Skeletal muscle tissue (tissue), 3 donors: ENCODE measurements at regions not wholly inside any gene's neighbourhood (a gene's known extent, or its start where the extent isn't known, plus 50 kb on each side); places are given as distances from the start of the nearest gene placed in this dataset.
"Not testable (repeated sequence)": the region's sequence is repeated elsewhere in the genome, so short reads cannot be mapped to it uniquely, and the experiment has no call there.

Source experiments
- H3K27ac ChIP-seq: one replicate; pipeline ENCODE4 v1.7.0; 2013; ENCODE audit warnings: mild to moderate bottlenecking, low read depth, low read length, inconsistent platforms
- H3K27me3 ChIP-seq, 3 donors: one replicate each; pipeline ENCODE4 v1.7.0; 2013; ENCODE audit warnings: low read length in 3 of 3; ENCODE audit not compliant: control insufficient read depth in 3 of 3, insufficient read depth in 3 of 3
- H3K36me3 ChIP-seq, 3 donors: one replicate each; pipeline ENCODE4 v1.7.0; 2013; ENCODE audit warnings: low read length in 3 of 3; ENCODE audit not compliant: control insufficient read depth in 3 of 3, insufficient read depth in 3 of 3
- H3K4me1 ChIP-seq, 3 donors: one replicate each; pipeline ENCODE4 v1.7.0; 2013; ENCODE audit warnings: low read length in 3 of 3, mild to moderate bottlenecking in 3 of 3; ENCODE audit not compliant: control insufficient read depth in 3 of 3, insufficient read depth in 3 of 3
- H3K4me3 ChIP-seq, 3 donors: one replicate each; pipeline ENCODE4 v1.7.0; 2013; ENCODE audit warnings: low read length in 3 of 3
- H3K9ac ChIP-seq, 3 donors: one replicate each; pipeline ENCODE4 v1.7.0; 2013; ENCODE audit warnings: low read length in 3 of 3, mild to moderate bottlenecking in 3 of 3, moderate library complexity in 2 of 3, low read depth in 1 of 3
- H3K9me3 ChIP-seq, 3 donors: one replicate each; pipeline ENCODE4 v1.7.0; 2013; ENCODE audit warnings: low read length in 3 of 3; ENCODE audit not compliant: control insufficient read depth in 3 of 3
- donor health status: Osteomylitis.

DNA sequence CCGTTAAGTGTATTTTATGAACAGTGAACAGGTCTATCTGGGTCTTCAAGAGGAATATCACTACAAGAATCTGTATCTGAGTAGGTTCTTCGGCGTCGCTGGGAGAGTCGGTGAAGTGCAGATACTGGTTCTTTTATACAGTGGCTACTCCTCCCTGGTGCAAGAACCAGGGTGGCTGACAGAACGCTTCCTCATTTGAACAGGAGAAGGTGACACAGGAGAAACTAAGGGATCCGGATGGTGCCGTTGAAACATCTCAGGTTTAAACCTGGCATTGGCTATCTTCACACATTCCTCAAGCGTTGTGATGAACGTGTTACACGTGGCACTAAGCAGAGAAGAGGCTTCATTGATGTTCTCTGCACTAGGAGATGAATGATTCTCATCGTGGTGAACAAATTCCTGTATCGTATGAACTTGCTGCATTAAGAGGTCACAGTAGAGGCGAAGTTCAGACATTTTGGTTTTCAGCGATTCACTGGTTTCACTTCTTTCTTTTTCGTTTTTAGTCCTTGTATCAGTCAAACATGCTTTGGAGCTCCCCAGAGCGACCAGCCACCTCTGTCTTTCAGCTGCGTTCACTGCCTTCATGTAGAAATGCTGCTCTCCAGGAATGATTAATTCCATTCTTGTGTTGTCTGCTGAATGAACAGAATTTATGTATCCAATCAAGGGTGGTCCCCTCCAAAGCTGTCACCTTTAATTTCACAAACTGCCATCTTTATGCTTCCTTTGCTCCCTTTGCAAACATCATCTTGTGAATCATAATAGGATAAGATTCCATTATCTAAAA is 54.6 kb upstream of the CEACAM21 start:
- peaks cover 14 to 46% (median 20%) of the 10 kb centered on the region in 3 donors for H3K27me3 ChIP-seq
- not testable (repeated sequence) for H3K9me3 ChIP-seq, H3K9ac ChIP-seq, H3K36me3 ChIP-seq, H3K4me3 ChIP-seq, H3K4me1 ChIP-seq
- H3K27ac ChIP-seq: peak overlapping the region; percentile 25

DNA sequence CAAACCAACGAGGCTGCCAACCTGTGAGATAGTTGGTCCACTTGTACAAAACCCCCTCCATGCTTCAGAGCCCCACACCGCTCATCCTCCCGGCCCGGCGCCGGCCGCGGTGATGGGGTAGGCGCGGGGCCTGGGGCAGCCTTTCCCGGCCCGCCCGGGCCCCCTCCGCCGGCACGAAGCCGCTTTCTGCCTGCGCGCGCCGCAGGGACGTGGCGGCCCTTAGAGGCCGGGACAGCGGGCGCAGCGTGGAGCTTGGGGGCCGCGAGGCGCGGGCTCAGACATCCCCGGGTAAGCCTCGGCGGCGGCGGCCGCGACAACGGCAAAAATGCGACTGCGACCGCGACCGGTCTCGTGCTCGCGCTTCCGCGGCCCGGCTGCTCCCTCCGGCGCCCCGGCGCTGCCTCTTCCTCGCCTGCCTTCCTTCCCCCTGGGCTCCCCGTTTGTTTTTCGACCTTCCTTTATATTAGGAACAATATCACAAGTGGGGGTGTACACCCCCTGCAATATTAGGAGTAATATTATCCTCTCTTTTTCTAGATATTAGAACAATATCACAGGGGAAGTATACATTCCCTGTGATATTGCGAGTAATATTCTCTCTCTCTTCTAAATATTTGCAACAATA is 53.9 kb upstream of the CEACAM21 start:
- no peaks in the 10 kb centered on the region for H3K36me3 ChIP-seq
- no peaks in the 10 kb centered on the region for H3K4me1 ChIP-seq
- no peak overlapping the region for H3K9ac ChIP-seq
- H3K27ac ChIP-seq: peak overlapping the region; percentile 25
- peaks cover 10 to 42% (median 15%) of the 10 kb centered on the region in 3 donors for H3K27me3 ChIP-seq
- no peak overlapping the region for H3K4me3 ChIP-seq
- no peaks in the 10 kb centered on the region for H3K9me3 ChIP-seq

DNA sequence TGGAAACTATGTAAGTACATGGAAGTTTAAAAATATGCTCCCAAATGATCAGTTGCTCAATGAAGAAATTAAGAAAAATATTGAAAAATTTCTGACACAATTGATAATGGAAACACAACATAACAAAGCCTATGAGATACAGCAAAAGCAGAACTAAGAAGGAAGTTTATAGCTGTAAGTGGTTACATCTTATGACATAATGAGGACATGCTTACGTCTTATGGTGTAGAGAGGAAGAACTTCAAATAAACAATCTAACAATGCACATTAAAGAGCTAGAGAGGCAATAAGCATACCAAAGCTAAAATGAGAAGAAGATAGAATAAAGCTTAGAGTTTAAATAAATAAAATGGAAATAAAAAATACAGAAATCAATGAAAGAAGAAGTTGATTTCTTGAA is 50.0 kb upstream of the CEACAM21 start:
- Histone ChIP-seq H3K9ac (no peak overlapping the region), H3K4me3 (no peak overlapping the region), H3K36me3 (no peaks in the 10 kb centered on the region), H3K27me3 (peaks cover 8 to 18% (median 10%) of the 10 kb centered on the region in 3 donors), H3K9me3 (no peaks in the 10 kb centered on the region), H3K27ac (no peak overlapping the region), H3K4me1 (peaks cover 0 to 5% (median 2%) of the 10 kb centered on the region in 3 donors)
